Activated CD4-positive, alpha-beta T cell treated with anti-CD3 and anti-CD28 coated beads, Interleukin-2, amount 50 U/mL, for 24 hours (primary cell): ENCODE measurements at regions not wholly inside any gene's neighbourhood (a gene's known extent, or its start where the extent isn't known, plus 50 kb on each side); places are given as distances from the start of the nearest gene placed in this dataset.

Experiments used
- DNase-seq, 2 donors: peaks; one replicate each; pipeline ENCODE4 v3.0.0-alpha.2; 2020; ENCODE audit warnings: low read depth in 1 of 2, low spot score in 1 of 2

DNA sequence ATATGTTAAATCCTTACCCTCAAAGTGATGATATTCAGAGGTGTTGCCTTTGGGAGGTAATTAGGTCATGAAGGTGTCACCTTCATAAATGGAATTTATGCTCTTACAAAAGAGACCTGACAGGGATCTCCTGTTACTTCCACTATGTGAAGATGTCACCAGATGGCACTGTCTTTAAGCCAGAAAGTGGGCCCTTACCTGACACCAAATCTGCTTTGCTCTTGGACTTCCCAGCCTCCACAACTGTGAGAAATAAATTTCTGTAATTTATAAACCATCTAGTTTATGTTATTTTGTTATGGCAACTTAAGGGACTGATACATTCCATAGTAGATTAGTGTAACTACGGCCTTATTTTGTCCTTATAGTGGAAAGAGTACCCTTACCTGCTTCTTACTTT lies 358.3 kb upstream of the SALL1 start:
- DNase-seq: no peak

DNA sequence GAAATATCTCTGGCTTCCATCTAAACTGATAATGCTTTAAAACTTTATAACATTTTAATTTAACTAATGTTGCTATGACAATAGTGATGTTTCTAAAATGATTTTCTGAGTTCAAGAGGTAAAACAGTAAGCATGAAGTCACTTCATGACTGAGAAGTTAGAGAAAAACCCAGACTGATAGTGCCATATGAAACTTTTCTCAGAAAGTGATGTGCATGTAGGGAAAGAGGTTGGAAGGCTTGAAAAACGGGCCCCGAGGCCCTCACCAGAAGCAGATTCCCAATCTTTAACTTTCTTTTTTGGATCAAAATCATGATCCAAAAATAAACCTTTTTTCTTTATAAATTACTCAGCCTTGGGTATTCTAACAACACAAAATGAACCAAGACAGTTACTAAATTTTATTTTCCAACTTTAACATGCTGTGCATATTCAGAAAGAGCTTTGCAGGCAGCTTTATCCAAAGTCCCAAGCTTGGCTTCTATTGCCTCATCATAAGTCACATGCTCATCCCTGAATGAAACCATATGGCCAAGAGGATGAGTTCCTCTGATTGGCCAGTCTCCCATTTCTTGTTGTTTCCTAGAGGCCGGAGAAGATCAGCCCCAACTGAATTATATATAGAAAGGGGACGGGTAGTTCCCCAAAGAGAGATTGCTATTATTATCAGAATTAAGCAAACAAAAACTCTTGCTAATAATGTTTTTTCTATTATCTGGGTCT lies 357.6 kb upstream of the SALL1 start:
- no peak for DNase-seq

DNA sequence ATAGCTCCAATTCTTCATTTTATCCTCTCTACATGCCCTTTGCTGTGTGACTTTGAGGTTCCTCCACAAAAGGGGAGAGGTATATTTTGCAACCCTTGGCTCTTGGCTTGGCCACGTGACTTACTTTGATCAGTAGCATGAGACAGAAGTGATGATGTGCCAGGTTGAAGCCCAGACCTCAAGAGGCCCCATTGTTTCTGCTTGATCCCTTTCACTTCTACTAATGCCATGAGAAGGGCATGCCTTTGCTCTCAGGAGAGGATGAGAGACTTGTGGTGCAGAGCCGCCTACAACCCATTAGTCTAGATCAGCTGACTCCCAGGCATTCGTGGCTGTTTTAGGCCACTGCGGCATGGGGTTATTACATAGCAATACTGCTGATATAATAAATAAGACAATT lies 356.2 kb upstream of the SALL1 start:
- no peak for DNase-seq

DNA sequence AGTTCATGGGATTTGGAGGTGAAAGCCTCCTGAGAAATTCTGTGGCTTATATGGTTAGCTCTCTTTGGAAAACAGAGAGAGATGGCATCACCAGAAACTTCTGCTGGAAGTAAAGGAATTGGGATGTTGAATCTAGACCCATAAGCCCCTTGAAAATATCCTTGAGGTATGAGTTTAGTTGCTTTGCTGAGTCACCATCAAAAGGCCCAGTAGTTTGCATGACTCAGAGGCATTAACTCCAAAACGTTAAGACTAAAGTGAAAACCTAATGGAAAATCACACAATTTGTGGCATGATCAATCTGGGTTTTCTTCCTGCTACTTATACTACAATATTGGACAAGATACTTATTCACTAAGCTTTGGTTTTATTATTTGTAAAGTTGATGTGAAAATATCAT lies 349.2 kb upstream of the SALL1 start:
- DNase-seq: no peak

- no peak for DNase-seq
Measured at GRCh38 chr16:51497541-51498211, 346.6 kb upstream of the SALL1 start.

GRCh38 chr16:51490866-51491265 lies 339.8 kb upstream of the SALL1 start:
- no peak for DNase-seq

GRCh38 chr16:51487880-51488279 lies 336.8 kb upstream of the SALL1 start:
- no peak for DNase-seq

GRCh38 chr16:51474414-51475091 lies 323.5 kb upstream of the SALL1 start:
- no peak for DNase-seq

DNA sequence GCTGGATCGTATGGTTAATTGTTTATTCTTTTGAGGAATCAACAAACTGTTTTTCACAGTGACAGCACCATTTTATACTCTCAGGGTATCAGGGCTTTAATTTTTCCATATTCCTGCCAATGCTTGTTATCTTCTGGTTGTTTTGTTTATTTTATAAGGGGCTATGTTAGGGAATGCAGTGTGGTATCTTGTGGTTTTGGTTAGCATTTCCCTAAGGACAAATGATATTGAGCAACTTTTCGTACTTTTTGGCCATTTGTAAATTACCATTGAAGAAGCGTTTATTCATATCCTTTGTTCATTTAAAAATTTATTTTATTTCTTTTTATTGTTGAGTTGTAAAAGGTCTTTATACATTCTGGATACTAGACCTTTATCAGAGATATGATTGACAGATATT lies 322.0 kb upstream of the SALL1 start:
- DNase-seq: no peak

GRCh38 chr16:51470492-51470891 lies 319.4 kb upstream of the SALL1 start:
- DNase-seq: no peak

DNA sequence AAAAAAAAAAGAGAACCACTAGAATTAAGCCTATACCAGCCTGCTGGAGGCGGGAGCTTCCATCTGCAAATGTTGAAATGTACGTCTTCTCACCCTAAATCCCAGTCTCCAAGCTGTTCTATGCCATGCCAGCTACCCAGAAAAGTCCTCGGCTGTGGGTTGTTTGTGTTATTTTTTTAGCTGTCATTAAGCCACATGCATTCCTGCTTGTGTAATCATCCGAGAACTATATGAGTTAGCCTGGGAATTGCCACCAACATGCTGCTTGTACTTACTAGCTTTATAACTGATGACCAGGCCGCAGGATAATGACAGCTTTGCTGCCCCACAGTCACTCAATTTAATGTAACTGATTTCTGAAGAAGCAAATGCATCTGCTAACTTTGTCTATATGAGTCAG lies 313.9 kb upstream of the SALL1 start:
- no peak for DNase-seq

DNA sequence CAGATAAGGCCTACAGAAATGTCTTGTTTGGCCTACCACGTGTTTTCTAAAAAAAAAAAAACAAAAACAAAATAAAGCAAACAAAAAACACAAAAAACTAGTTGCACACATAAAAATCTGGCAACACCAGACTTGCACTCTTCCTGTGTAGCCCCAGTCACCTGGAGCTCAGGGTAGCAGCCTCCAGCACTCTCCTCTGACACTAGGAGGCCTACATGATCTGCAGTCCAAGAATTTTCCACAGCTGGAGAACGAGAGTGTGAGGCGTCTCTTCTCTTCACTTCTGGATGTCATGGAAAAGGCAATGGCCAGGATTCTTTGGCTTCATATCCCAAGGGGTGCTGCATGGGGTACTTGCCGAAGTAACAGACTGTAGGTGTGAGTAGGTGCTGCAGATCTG lies 310.2 kb upstream of the SALL1 start:
- no peak for DNase-seq

DNA sequence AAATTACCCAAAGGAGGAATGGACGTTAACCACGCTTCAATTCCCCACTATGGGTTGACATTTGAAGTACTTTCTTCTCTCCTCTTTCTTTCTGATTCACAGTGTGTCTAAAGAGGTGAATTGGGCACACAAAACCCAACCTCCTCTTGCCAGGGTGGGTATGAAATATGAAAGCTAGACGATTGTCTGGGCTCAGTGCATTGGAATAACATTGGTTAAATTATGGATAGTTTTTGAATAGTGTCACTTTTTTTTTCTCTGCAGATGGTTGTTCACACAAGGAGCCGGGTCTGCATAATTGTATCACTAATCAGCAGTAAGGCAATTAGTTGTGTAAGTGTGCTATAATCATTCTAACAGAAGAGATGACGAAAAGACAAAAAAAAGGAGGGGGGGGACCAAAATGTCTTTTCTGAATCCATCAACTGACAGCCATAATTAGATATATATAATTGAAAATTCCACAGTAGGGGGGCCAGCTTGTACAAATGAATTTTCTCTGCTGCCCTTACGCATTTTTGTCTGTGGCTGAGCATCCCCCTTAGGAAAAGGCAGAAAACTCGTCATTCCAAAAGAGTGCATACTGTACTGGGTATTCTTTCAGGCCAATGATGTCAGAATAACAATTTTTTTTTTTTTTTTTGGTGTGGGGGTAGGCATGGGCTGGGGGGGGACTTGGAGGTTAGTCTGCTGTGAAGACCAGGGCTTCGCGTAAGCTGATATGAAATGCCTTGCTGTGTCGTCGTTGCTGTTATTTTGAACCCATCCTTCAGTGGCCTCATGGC lies 307.5 kb upstream of the SALL1 start:
- no peak for DNase-seq

GRCh38 chr16:51457775-51458174 lies 306.7 kb upstream of the SALL1 start:
- no peak for DNase-seq

- no peak for DNase-seq
Measured at GRCh38 chr16:51455398-51455797, 304.3 kb upstream of the SALL1 start.

GRCh38 chr16:51453251-51453650 lies 302.2 kb upstream of the SALL1 start:
- no peak for DNase-seq

DNA sequence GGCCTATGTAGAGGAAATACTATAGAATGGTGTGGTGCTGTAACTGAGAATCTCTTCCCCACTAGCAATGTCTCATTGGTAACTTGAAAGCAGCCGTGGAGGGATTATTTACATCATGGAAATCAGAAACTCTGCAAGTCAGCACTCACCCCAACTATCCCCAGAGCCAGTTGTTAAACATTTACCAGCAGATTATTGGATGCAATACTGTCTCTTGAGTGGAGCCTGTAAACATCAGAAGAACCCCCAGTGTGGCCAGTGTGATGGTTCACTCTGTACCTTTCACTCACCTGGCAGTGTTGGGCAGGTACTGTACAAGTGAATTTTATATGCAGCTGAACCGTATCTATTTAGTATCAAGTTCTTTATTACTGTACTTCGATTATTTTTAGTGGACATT lies 299.8 kb upstream of the SALL1 start:
- no peak for DNase-seq

GRCh38 chr16:51450376-51450775 lies 299.3 kb upstream of the SALL1 start:
- no peak for DNase-seq

DNA sequence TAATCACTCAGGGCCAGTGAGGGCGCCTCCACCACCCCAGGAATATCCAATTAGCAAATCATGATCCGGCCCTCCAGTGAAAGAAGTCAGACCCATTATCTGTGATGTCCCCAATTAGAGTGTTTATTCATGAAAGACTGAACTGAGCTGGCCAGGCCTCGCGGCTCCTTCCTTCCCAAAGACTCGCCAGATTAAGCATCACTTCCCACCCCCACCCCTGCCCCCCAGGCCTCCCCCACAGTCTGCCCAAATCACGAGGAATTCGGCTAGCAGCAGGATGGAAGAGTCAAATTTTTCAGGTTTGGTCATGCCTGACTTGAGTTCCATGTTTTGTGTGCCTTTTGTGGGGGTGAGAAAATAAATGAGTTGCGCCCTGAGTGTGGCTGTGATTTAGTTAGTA lies 298.4 kb upstream of the SALL1 start:
- DNase-seq: no peak

DNA sequence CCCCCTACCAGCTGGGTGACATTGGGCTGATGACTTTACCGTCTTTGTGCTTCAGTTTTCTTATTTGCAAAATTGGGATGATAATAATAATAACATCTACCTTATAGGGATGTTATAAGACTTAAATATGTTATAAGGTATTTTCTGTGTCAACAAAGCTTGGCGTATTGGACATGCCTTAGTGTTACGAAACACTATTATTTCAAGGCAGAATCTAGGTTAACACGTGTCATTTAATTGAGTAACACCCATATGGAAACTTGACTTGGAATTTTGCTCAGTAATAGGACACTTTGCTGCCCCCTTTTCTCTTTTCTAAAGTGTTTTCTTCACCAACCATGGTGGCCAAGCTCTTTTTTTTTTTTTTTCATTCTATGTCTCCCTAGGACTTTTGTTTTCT lies 294.2 kb upstream of the SALL1 start:
- no peak for DNase-seq

DNA sequence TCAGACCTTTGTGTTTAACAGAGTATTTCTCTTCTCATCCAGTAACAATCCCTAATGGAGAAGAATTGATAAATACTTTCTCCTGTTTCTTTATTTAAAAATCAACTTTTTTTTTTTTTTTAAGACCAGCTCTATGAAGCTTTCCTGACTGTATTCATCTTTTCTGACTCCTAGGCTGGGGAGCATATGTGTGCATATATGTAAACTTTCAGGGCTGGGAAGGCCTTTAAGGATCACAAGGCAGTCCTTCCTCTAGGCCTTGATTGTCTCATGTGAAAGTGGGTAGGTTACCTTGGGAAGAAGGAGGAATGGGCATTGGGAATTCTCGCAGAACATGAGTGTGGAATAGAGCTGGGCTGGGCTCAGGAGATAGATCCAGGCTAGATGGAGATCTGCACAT lies 292.9 kb upstream of the SALL1 start:
- no peak for DNase-seq
